22Rv1 (cell line): ENCODE measurements at regions not wholly inside any gene's neighbourhood (a gene's known extent, or its start where the extent isn't known, plus 50 kb on each side); places are given as distances from the start of the nearest gene placed in this dataset.

Source experiments
- H3K27ac ChIP-seq: fragments of 450-650 bp; 2 replicates; pipeline ENCODE4 v1.5.1; 2017
- CTCF ChIP-seq: fragments of 450-650 bp; IDR thresholded peaks from 2 replicates; pipeline ENCODE4 v1.5.1; 2017; ENCODE audit warnings: mild to moderate bottlenecking
- ZFX ChIP-seq: fragments of 450-650 bp; IDR thresholded peaks from 2 replicates; pipeline ENCODE4 v1.6.1; 2017; ENCODE audit warnings: antibody characterized with exemption, borderline replicate concordance

- TF ChIP-seq ZFX (no peak), CTCF (no peak)
Observed at GRCh38 chr17:6912110-6913051, 80.9 kb upstream of the TEKT1 start.

GRCh38 chr17:6913608-6914443 is 82.0 kb upstream of the ALOX12 start:
- H3K27ac ChIP-seq = no peak overlapping the region
- TF ChIP-seq ZFX = no peak
- peak; percentile 90 for TF ChIP-seq CTCF

More at GRCh38 chr17:6912110-6913051, 80.9 kb upstream of the TEKT1 start:
- no peak overlapping the region for H3K27ac ChIP-seq

GRCh38 chr17:6914711-6915110 is 81.1 kb upstream of the ALOX12 start:
- no peak for TF ChIP-seq ZFX
- no peak for TF ChIP-seq CTCF
- H3K27ac ChIP-seq = no peak overlapping the region

GRCh38 chr17:6915620-6916019 is 80.2 kb upstream of the ALOX12 start:
- no peak overlapping the region for H3K27ac ChIP-seq
- TF ChIP-seq CTCF (no peak), ZFX (no peak)

GRCh38 chr17:6919158-6919557 is 76.7 kb upstream of the ALOX12 start:
- no peak for TF ChIP-seq CTCF
- no peak for TF ChIP-seq ZFX

GRCh38 chr17:6923385-6923784 is 72.5 kb upstream of the ALOX12 start:
- TF ChIP-seq CTCF = no peak
- TF ChIP-seq ZFX = no peak
- H3K27ac ChIP-seq = no peak overlapping the region

More at GRCh38 chr17:6919158-6919557, 76.7 kb upstream of the ALOX12 start:
- H3K27ac ChIP-seq = no peak overlapping the region

- TF ChIP-seq CTCF = no peak
- TF ChIP-seq ZFX = no peak
Observed at GRCh38 chr17:6924208-6924607, 71.6 kb upstream of the ALOX12 start.

More at GRCh38 chr17:6924208-6924607, 71.6 kb upstream of the ALOX12 start:
- no peak overlapping the region for H3K27ac ChIP-seq
